GM23338 (cell line): ENCODE measurements at regions not wholly inside any gene's neighbourhood (a gene's known extent, or its start where the extent isn't known, plus 50 kb on each side); places are given as distances from the start of the nearest gene placed in this dataset.

ENCODE experiments used
- CTCF ChIP-seq, 2 experiments: fragments of 200-600 bp in 1 of 2; sonication (generic) in 1 of 2; conservative IDR thresholded peaks; 2 replicates each; pipeline versions ENCODE4 v1.5.1 to v1.6.1; 2016 to 2017; ENCODE audit warnings: antibody characterized with exemption in 2 of 2, low read depth in 2 of 2, mild to moderate bottlenecking in 2 of 2, moderate library complexity in 1 of 2
- EZH2 ChIP-seq: fragments of 200-600 bp; sonication (generic); IDR thresholded peaks from one replicate; pipeline ENCODE4 v1.8.0; 2017; ENCODE audit warnings: antibody characterized with exemption, mild to moderate bottlenecking, low read depth; ENCODE audit not compliant: unreplicated experiment
- EZH2phosphoT487 ChIP-seq: fragments of 200-600 bp; sonication (generic); IDR thresholded peaks from one replicate; pipeline ENCODE4 v1.8.1; 2018; ENCODE audit warnings: antibody characterized with exemption; ENCODE audit not compliant: unreplicated experiment
- POLR2AphosphoS5 ChIP-seq: IDR thresholded peaks from 2 replicates; pipeline ENCODE4 v1.6.1; 2016; ENCODE audit warnings: antibody characterized with exemption, low read depth
- REST ChIP-seq: IDR thresholded peaks from one replicate; pipeline ENCODE4 v1.6.1; 2018; ENCODE audit warnings: antibody characterized with exemption; ENCODE audit not compliant: unreplicated experiment
- ZNF331 ChIP-seq: fragments of 250-450 bp; sonication (Bioruptor Pico); IDR thresholded peaks from 2 replicates; pipeline ENCODE4 v1.5.0; 2020; ENCODE audit warnings: low read depth, mild to moderate bottlenecking, moderate library complexity

- TF ChIP-seq CTCF (conservative IDR thresholded peaks at IDR 0.05; ENCODE audit: low read depth in 2 of 2): no peak
- no peak for TF ChIP-seq ZNF331
- no peak for TF ChIP-seq EZH2
- no peak for TF ChIP-seq REST
- TF ChIP-seq POLR2AphosphoS5: no peak
- TF ChIP-seq EZH2phosphoT487: no peak
These were observed 180.6 kb upstream of the CCN2 start for GRCh38 chr6:132131758-132132157.
